Upper lobe of left lung (tissue), 4 donors: ENCODE measurements at regions not wholly inside any gene's neighbourhood (a gene's known extent, or its start where the extent isn't known, plus 50 kb on each side); places are given as distances from the start of the nearest gene placed in this dataset.

ENCODE experiments used
- POLR2AphosphoS5 ChIP-seq, 2 donors: sonication (generic); formaldehyde crosslinking; IDR thresholded peaks; one replicate each; pipeline ENCODE4 v1.5.1; 2017; ENCODE audit warnings: antibody characterized with exemption in 2 of 2
- TF ChIP-seq, protein P1 (sequence below), 6 experiments: fragments of 450-650 bp in 4 of 6; fragments of 200-600 bp in 2 of 6; sonication (generic) in 2 of 6; IDR thresholded peaks; one replicate each; pipeline ENCODE4 v1.5.1; 2016 to 2019; ENCODE audit warnings: antibody characterized with exemption in 6 of 6

- no peak for TF ChIP-seq POLR2AphosphoS5 (IDR thresholded peaks at IDR 0.05)
- TF ChIP-seq, protein P1, sequence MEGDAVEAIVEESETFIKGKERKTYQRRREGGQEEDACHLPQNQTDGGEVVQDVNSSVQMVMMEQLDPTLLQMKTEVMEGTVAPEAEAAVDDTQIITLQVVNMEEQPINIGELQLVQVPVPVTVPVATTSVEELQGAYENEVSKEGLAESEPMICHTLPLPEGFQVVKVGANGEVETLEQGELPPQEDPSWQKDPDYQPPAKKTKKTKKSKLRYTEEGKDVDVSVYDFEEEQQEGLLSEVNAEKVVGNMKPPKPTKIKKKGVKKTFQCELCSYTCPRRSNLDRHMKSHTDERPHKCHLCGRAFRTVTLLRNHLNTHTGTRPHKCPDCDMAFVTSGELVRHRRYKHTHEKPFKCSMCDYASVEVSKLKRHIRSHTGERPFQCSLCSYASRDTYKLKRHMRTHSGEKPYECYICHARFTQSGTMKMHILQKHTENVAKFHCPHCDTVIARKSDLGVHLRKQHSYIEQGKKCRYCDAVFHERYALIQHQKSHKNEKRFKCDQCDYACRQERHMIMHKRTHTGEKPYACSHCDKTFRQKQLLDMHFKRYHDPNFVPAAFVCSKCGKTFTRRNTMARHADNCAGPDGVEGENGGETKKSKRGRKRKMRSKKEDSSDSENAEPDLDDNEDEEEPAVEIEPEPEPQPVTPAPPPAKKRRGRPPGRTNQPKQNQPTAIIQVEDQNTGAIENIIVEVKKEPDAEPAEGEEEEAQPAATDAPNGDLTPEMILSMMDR (IDR thresholded peaks at IDR 0.05), result no peak
Observed at GRCh38 chr16:63976345-63976744, 1145.5 kb downstream of the CDH11 start.
